Breast epithelium (tissue), 3 donors: ENCODE measurements at regions not wholly inside any gene's neighbourhood (a gene's known extent, or its start where the extent isn't known, plus 50 kb on each side); places are given as distances from the start of the nearest gene placed in this dataset.

Experiments
- POLR2A ChIP-seq: fragments of 450-650 bp; IDR thresholded peaks from one replicate; pipeline ENCODE4 v1.6.1; 2016; ENCODE audit warnings: antibody characterized with exemption, mild to moderate bottlenecking, moderate library complexity
- POLR2AphosphoS5 ChIP-seq, 3 donors: sonication (generic); formaldehyde crosslinking; IDR thresholded peaks; one replicate each; pipeline ENCODE4 v1.6.1; 2017; ENCODE audit warnings: antibody characterized with exemption in 3 of 3

DNA sequence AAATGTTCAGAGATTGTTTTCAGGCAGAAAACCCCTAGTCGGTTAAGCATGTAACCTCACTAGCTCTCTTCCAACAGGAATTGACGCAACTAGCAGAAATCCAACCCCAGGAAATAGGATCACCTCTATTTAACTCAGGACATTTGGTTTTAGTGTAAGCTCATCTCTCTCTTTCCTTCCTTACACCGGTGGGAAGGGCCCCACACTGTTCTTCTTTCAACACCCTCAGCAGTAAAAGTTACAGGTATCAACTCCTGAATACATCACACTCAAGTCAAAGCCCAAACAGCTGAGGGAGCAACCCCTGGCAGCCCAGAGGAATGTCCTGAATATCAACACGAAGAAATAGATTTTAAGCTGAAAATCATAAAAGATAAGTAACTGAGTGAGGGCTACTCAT is 191.2 kb upstream of the KIF2B start:
- no peak for TF ChIP-seq POLR2A
- no peak for TF ChIP-seq POLR2AphosphoS5 (IDR thresholded peaks at IDR 0.05)
